Body of pancreas (tissue), 4 donors: ENCODE measurements at regions not wholly inside any gene's neighbourhood (a gene's known extent, or its start where the extent isn't known, plus 50 kb on each side); places are given as distances from the start of the nearest gene placed in this dataset.

Source experiments
- ATAC-seq: fragments of 150-250 bp; one replicate; pipeline ENCODE4 v1.9.1; 2016
- DNase-seq, 4 donors: peaks; one replicate each; pipeline ENCODE4 v3.0.0-alpha.2; 2019
- H3K27ac ChIP-seq, 4 donors: fragments of 200-600 bp; sonication (generic); 1 replicate in 3 of 4; 2 replicates in 1 of 4; pipeline versions ENCODE4 v1.5.1 to v1.6.1; 2016 to 2019; ENCODE audit warnings: mild to moderate bottlenecking in 1 of 4, mixed read lengths in 1 of 4, moderate library complexity in 1 of 4
- H3K27me3 ChIP-seq, 2 donors: fragments of 200-600 bp; sonication (generic); one replicate each; pipeline ENCODE4 v1.6.0; 2016; ENCODE audit warnings: mild to moderate bottlenecking in 1 of 2
- H3K36me3 ChIP-seq, 2 donors: fragments of 200-600 bp; sonication (generic); replicated peaks in 1 of 2; 2 replicates each; pipeline ENCODE4 v1.5.1; 2016; ENCODE audit warnings: low read depth in 2 of 2; ENCODE audit not compliant: insufficient read depth in 1 of 2
- H3K4me1 ChIP-seq: fragments of 200-600 bp; sonication (generic); one replicate; pipeline ENCODE4 v1.6.0; 2016
- H3K4me3 ChIP-seq, 2 donors: fragments of 200-600 bp; sonication (generic); 1 replicate in 1 of 2; 2 replicates in 1 of 2; pipeline ENCODE4 v1.5.1; 2016 to 2019
- H3K9me3 ChIP-seq, 3 donors: fragments of 200-600 bp; sonication (generic); 1 replicate in 2 of 3; 2 replicates in 1 of 3; pipeline ENCODE4 v1.5.1; 2016
- POLR2A ChIP-seq, 3 donors: fragments of 450-650 bp; IDR thresholded peaks; one replicate each; pipeline ENCODE4 v1.6.1; 2016; ENCODE audit warnings: antibody characterized with exemption in 3 of 3, mild to moderate bottlenecking in 2 of 3
- WGBS, 2 donors: methylation state at CpG; one replicate each; pipeline ENCODE4 v1.1.5; 2017; 5-methylcytosine and 5-hydroxymethylcytosine counted together
- intact Hi-C: fragments of 100-400 bp; cut with DNase I; formaldehyde crosslinking; loops from one replicate; pipeline ENCODE4 v1.15.1; 2023
- TF ChIP-seq, protein P1 (sequence below), 7 experiments: fragments of 450-650 bp in 4 of 7; fragments of 200-600 bp in 3 of 7; sonication (generic) in 3 of 7; IDR thresholded peaks; one replicate each; pipeline ENCODE4 v1.5.1; 2016 to 2019; ENCODE audit warnings: antibody characterized with exemption in 7 of 7

DNA sequence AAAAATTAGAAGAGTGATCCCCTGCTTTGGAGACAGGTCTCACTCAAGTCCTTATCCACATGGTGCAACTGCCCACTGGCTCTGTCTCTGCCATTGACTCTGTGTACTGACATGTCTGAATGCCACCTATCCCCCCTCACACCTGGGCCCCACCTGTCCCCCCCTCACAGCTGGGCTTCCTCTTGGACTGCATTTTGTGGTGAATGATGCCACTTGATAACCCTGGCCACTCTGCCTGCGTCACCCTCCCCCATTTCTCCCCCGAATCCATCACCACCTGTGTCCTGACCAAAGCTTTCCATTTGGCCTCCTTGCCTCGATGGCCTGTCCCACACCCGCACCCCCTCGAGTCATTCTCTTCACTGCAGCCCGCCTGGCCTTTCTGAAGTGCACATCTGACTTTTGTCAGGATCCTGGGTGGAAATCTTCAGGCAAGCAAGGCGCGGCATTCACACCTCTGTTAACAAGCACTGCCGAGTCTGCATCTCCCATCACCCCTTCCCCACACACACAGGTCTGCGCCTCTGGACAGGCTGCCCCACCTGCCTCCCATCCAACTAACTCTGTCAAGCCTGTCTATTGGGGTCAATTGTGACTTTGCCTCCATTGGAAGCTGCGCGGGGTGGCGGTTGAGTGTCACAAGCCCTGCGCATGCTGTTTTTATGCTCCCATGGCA is 175.3 kb upstream of the KLF14 start:
- Histone ChIP-seq H3K27me3 (no peaks in the 10 kb centered on the region), H3K4me3 (no peak overlapping the region), H3K4me1 (peaks cover 24% of the 10 kb centered on the region), H3K36me3 (no peaks in the 10 kb centered on the region), H3K9me3 (no peaks in the 10 kb centered on the region), H3K27ac (no peak overlapping the region)
- ATAC-seq (no peak), DNase-seq (no peak)
- TF ChIP-seq, protein P1, sequence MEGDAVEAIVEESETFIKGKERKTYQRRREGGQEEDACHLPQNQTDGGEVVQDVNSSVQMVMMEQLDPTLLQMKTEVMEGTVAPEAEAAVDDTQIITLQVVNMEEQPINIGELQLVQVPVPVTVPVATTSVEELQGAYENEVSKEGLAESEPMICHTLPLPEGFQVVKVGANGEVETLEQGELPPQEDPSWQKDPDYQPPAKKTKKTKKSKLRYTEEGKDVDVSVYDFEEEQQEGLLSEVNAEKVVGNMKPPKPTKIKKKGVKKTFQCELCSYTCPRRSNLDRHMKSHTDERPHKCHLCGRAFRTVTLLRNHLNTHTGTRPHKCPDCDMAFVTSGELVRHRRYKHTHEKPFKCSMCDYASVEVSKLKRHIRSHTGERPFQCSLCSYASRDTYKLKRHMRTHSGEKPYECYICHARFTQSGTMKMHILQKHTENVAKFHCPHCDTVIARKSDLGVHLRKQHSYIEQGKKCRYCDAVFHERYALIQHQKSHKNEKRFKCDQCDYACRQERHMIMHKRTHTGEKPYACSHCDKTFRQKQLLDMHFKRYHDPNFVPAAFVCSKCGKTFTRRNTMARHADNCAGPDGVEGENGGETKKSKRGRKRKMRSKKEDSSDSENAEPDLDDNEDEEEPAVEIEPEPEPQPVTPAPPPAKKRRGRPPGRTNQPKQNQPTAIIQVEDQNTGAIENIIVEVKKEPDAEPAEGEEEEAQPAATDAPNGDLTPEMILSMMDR (IDR thresholded peaks at IDR 0.05): no peak
- TF ChIP-seq POLR2A (IDR thresholded peaks at IDR 0.05): no peak
- intact Hi-C loops: no loop called here
- 94 to 95% methylated on average over 12 to 14 of the region's 14 CpGs for WGBS, 2 donors

DNA sequence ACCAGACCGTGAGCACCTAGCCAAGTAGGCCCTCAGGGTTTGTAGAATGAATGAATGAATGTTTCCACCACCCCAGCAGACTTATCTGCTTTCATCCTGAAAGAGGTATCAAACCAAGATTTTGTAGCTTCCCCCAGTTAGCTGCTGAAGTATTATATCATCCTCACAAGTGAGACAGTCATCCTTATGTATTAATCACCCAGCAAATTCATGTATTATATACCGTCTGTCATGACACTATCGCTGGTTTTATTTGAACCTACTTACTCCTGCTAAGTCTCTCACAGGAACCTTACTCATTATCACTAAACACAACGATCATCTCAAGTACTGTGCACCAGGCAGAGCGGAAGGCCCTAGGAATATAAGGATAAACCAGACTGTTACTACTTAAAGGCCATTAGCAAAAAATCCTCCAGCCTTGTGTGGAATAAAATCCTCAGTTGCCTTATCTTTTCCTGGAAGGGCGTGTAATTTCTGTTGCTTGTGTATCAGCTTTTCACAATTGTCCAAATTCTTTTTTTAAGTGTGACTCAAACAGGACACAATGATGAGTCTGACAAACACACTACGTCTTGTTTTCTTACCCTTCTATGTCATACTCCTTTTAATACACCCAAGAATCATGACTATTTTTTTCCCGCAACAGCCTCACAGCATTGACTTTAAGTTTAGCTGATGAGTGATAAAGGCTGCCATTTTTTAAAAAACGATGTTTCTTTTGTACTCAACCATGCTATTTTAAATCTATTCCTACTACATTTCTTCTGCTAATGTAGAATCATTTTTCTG is 176.1 kb upstream of the KLF14 start:
- H3K4me1 ChIP-seq: peaks cover 25% of the 10 kb centered on the region
- intact Hi-C loops: no loop called here
- H3K4me3 ChIP-seq: no peak overlapping the region
- TF ChIP-seq, protein P1 (IDR thresholded peaks at IDR 0.05): no peak
- TF ChIP-seq POLR2A (IDR thresholded peaks at IDR 0.05): no peak
- DNase-seq (no peak), ATAC-seq (no peak)
- no peaks in the 10 kb centered on the region for H3K27me3 ChIP-seq
- no peaks in the 10 kb centered on the region for H3K9me3 ChIP-seq
- 85 to 90% methylated on average over 9 of the region's 9 CpGs for WGBS, 2 donors
- H3K27ac ChIP-seq: no peak overlapping the region
- no peaks in the 10 kb centered on the region for H3K36me3 ChIP-seq

DNA sequence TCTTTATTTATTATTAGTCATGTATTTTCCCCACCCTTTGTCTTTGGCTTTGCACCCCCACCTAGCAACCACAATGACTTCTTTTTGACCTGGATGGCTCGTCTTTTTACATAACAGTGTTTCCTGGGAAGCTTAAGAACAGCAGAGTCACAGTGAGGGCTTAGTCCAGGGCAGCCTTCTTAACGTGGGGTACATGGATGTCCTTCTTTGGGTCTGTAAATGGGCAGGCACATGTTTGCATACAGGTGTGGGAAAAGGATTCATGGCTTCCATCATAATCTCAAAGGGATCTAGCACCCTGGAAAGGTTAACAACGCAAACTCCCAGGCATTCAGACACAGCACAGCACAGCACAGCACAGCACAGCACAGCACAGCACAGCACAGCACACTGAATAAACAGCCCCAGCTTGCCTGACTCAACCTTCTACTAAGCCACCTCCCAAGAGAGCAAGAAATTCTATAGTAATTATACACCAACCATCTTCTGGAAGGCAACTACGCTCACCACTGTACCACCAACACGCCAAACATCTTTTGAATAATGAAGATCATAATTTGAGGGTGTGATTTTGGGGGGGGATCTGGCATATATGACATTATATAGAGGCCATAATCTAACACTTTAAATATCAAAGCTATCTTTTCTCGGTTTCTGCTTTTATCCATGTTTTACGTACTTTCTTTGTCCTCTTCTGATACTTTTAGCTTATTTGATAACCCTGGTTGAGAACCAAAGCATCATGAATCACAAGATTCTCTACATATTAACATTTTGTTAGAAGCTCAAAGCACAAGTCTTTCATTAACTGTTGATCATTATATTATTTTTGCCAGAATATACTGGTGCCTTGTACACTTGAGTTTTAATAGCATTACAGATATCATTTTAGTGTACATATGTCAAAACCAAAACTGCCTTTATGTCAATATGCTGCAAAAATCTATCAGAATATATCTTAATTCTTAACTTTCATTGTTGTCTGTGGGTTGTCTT is 177.2 kb upstream of the KLF14 start:
- Histone ChIP-seq H3K27me3 (no peaks in the 10 kb centered on the region), H3K27ac (peak overlapping the region in 2 of 4 donors; percentile 63 to 79), H3K4me1 (peaks cover 36% of the 10 kb centered on the region), H3K4me3 (no peak overlapping the region), H3K9me3 (no peaks in the 10 kb centered on the region), H3K36me3 (no peaks in the 10 kb centered on the region)
- WGBS, 2 donors: 74 to 79% methylated on average over 6 to 7 of the region's 7 CpGs
- intact Hi-C loops: no loop called here
- DNase-seq (no peak), ATAC-seq (no peak)
- no peak for TF ChIP-seq POLR2A (IDR thresholded peaks at IDR 0.05)
- TF ChIP-seq, protein P1 (IDR thresholded peaks at IDR 0.05): no peak

- intact Hi-C loops: no loop called here
- TF ChIP-seq, protein P1 (IDR thresholded peaks at IDR 0.05): no peak
- no peak for TF ChIP-seq POLR2A (IDR thresholded peaks at IDR 0.05)
- 63 to 68% methylated on average over 7 of the region's 7 CpGs for WGBS, 2 donors
- peak overlapping the region; percentile 26 to 79 (median 66) for H3K27ac ChIP-seq
- peaks cover 46% of the 10 kb centered on the region for H3K4me1 ChIP-seq
- no peak for DNase-seq
- no peaks in the 10 kb centered on the region for H3K36me3 ChIP-seq
- H3K4me3 ChIP-seq: no peak overlapping the region
- H3K27me3 ChIP-seq: no peaks in the 10 kb centered on the region
- H3K9me3 ChIP-seq: no peaks in the 10 kb centered on the region
- no peak for ATAC-seq
These were observed 178.3 kb upstream of the KLF14 start for GRCh38 chr7:130912082-130912861.
